IPS-18a (cell line): ENCODE measurements at regions not wholly inside any gene's neighbourhood (a gene's known extent, or its start where the extent isn't known, plus 50 kb on each side); places are given as distances from the start of the nearest gene placed in this dataset.
"Not testable (repeated sequence)": the region's sequence is repeated elsewhere in the genome, so short reads cannot be mapped to it uniquely, and the experiment has no call there.

Source experiments
- H3K27ac ChIP-seq: one replicate; pipeline ENCODE4 v1.5.1; 2013; ENCODE audit warnings: low read length
- H3K27me3 ChIP-seq: one replicate; pipeline ENCODE4 v1.6.1; 2013; ENCODE audit warnings: mild to moderate bottlenecking, low read length; ENCODE audit not compliant: control insufficient read depth, insufficient read depth
- H3K36me3 ChIP-seq: one replicate; pipeline ENCODE4 v1.6.1; 2013; ENCODE audit warnings: low read depth, low read length; ENCODE audit not compliant: control insufficient read depth
- H3K4me1 ChIP-seq: one replicate; pipeline ENCODE4 v1.6.1; 2013; ENCODE audit warnings: low read depth, low read length; ENCODE audit not compliant: control insufficient read depth
- H3K4me3 ChIP-seq: one replicate; pipeline ENCODE4 v1.5.1; 2013; ENCODE audit warnings: low read length
- H3K9ac ChIP-seq: one replicate; pipeline ENCODE4 v1.6.1; 2013; ENCODE audit warnings: mild to moderate bottlenecking, low read length, moderate library complexity
- H3K9me3 ChIP-seq: one replicate; pipeline ENCODE4 v1.6.1; 2013; ENCODE audit warnings: low read depth, low read length; ENCODE audit not compliant: control insufficient read depth

DNA sequence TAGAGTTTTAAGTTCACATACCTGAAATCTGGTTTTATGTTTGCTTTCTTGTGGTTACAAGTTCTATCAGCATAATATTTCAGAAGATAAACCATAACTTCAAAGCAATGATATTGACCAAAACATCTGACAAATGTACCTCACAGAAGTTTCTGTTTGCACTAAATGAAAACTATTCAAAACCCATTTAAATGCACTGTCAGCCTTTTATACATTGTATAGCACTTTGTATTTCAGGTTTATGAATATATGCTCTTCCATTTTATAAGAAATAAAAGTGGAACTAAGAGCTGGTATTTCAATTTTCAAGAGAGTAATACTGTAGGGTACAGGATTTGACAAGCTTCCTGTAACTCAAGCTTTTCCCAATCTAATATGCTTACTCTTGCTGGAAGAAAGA is 388.6 kb upstream of the MBL2 start:
- Histone ChIP-seq H3K9ac (no peak overlapping the region), H3K27me3 (no peaks in the 10 kb centered on the region), H3K4me3 (no peak overlapping the region), H3K4me1 (no peaks in the 10 kb centered on the region), H3K27ac (no peak overlapping the region), H3K9me3 (no peaks in the 10 kb centered on the region), H3K36me3 (no peaks in the 10 kb centered on the region)

- not testable (repeated sequence) for H3K4me3 ChIP-seq, H3K27ac ChIP-seq, H3K9ac ChIP-seq, H3K36me3 ChIP-seq, H3K9me3 ChIP-seq, H3K4me1 ChIP-seq
- H3K27me3 ChIP-seq, result peaks cover 25% of the 10 kb centered on the region
Observed at GRCh38 chr10:53155674-53156073, 383.1 kb upstream of the MBL2 start.

- H3K27me3 ChIP-seq, result peaks cover 44% of the 10 kb centered on the region
- H3K4me1 ChIP-seq, result peaks cover 4% of the 10 kb centered on the region
- peaks cover 5% of the 10 kb centered on the region for H3K9me3 ChIP-seq
- no peak overlapping the region for H3K27ac ChIP-seq
- H3K4me3 ChIP-seq, result no peak overlapping the region
- H3K36me3 ChIP-seq, result no peaks in the 10 kb centered on the region
- no peak overlapping the region for H3K9ac ChIP-seq
Observed at GRCh38 chr10:53153831-53154230, 381.2 kb upstream of the MBL2 start.

GRCh38 chr10:53140506-53140905 is 367.9 kb upstream of the MBL2 start:
- no peaks in the 10 kb centered on the region for H3K9me3 ChIP-seq

GRCh38 chr10:53135897-53136253 is 363.3 kb upstream of the MBL2 start:
- no peaks in the 10 kb centered on the region for H3K9me3 ChIP-seq

More at GRCh38 chr10:53140506-53140905, 367.9 kb upstream of the MBL2 start:
- Histone ChIP-seq H3K27ac (no peak overlapping the region), H3K27me3 (no peaks in the 10 kb centered on the region), H3K9ac (no peak overlapping the region), H3K4me3 (no peak overlapping the region), H3K4me1 (no peaks in the 10 kb centered on the region), H3K36me3 (no peaks in the 10 kb centered on the region)

DNA sequence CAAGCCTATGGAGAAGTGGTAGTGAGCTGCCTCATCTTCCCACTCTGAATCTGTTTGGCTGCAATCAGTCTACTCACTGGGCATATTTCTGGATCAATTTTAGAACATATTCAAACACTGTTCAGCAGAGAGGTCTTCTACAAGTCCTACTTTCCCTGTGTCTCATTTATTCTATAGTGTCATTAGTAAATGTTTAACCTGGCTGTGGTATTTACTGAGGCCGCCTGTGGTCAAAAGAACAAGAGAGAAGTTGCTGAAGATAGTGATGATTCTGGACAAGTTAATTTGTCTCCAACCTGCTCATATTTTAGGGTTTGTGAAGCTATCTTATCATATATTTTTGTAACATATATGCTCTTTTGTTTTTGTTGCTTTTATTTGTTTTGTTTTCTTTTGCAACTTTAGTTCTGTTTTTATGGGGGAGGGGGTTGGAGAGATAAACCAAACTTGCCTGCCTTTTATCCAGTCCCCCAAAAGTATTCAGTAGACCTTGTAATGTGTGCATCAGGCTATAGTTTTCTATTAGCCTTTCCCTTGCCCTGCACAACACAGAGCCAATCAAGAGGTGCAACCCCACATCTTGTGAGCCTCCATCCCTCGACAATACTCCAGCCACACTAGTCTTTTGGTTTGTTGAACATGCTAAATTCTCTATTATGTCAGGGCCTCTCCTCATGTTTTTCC is 362.8 kb upstream of the MBL2 start:
- H3K27me3 ChIP-seq, result no peaks in the 10 kb centered on the region
- no peak overlapping the region for H3K9ac ChIP-seq
- no peaks in the 10 kb centered on the region for H3K4me1 ChIP-seq
- H3K36me3 ChIP-seq, result no peaks in the 10 kb centered on the region
- no peak overlapping the region for H3K27ac ChIP-seq
- no peak overlapping the region for H3K4me3 ChIP-seq
- H3K9me3 ChIP-seq, result no peaks in the 10 kb centered on the region

More at GRCh38 chr10:53135897-53136253, 363.3 kb upstream of the MBL2 start:
- Histone ChIP-seq H3K4me1 (no peaks in the 10 kb centered on the region), H3K27ac (no peak overlapping the region), H3K9ac (no peak overlapping the region), H3K36me3 (no peaks in the 10 kb centered on the region), H3K27me3 (no peaks in the 10 kb centered on the region), H3K4me3 (no peak overlapping the region)

- Histone ChIP-seq H3K36me3 (no peaks in the 10 kb centered on the region), H3K9ac (no peak overlapping the region), H3K27me3 (no peaks in the 10 kb centered on the region), H3K4me3 (no peak overlapping the region), H3K9me3 (no peaks in the 10 kb centered on the region), H3K4me1 (no peaks in the 10 kb centered on the region), H3K27ac (no peak overlapping the region)
Observed at GRCh38 chr10:53134050-53134449, 361.5 kb upstream of the MBL2 start.

- no peaks in the 10 kb centered on the region for H3K4me1 ChIP-seq
- H3K4me3 ChIP-seq, result no peak overlapping the region
- H3K36me3 ChIP-seq, result no peaks in the 10 kb centered on the region
- H3K27ac ChIP-seq, result no peak overlapping the region
- H3K9ac ChIP-seq, result no peak overlapping the region
- no peaks in the 10 kb centered on the region for H3K27me3 ChIP-seq
- no peaks in the 10 kb centered on the region for H3K9me3 ChIP-seq
Observed at GRCh38 chr10:53130337-53130736, 357.8 kb upstream of the MBL2 start.

- Histone ChIP-seq H3K9ac (no peak overlapping the region), H3K4me3 (no peak overlapping the region), H3K27me3 (no peaks in the 10 kb centered on the region), H3K9me3 (no peaks in the 10 kb centered on the region), H3K36me3 (no peaks in the 10 kb centered on the region), H3K4me1 (no peaks in the 10 kb centered on the region), H3K27ac (no peak overlapping the region)
Observed at GRCh38 chr10:53127686-53128085, 355.1 kb upstream of the MBL2 start.

DNA sequence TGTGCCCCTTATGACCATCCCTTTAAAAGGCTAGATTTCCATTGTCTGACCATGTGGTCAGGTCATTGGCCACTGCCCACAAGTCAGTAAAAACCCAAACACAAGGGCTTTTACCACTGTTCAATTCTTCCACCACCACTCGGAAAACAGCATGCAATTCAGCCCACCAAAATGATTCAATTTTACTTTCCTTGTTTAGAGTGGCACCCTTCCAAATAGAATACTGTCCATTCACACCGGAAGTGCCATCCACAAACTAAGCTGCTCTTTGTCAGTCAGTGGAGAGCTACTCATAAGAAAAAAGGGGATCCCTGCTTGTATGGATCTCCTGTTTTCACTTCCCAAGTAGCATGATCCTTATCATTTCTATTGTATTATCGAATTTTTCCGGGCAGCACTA is 350.7 kb upstream of the MBL2 start:
- H3K9me3 ChIP-seq, result no peaks in the 10 kb centered on the region
- no peak overlapping the region for H3K9ac ChIP-seq
- H3K4me1 ChIP-seq, result no peaks in the 10 kb centered on the region
- H3K4me3 ChIP-seq, result no peak overlapping the region
- H3K27ac ChIP-seq, result no peak overlapping the region
- no peaks in the 10 kb centered on the region for H3K36me3 ChIP-seq
- H3K27me3 ChIP-seq, result no peaks in the 10 kb centered on the region

GRCh38 chr10:53122281-53122680 is 349.7 kb upstream of the MBL2 start:
- Histone ChIP-seq H3K9me3 (no peaks in the 10 kb centered on the region), H3K36me3 (no peaks in the 10 kb centered on the region), H3K9ac (no peak overlapping the region), H3K4me1 (no peaks in the 10 kb centered on the region), H3K27me3 (no peaks in the 10 kb centered on the region), H3K27ac (no peak overlapping the region), H3K4me3 (no peak overlapping the region)

- Histone ChIP-seq H3K4me1 (no peaks in the 10 kb centered on the region), H3K27ac (no peak overlapping the region), H3K9ac (no peak overlapping the region), H3K36me3 (no peaks in the 10 kb centered on the region), H3K27me3 (no peaks in the 10 kb centered on the region), H3K4me3 (no peak overlapping the region), H3K9me3 (no peaks in the 10 kb centered on the region)
Observed at GRCh38 chr10:53115660-53116059, 343.1 kb upstream of the MBL2 start.
